Neural cell (in vitro differentiated cells): ENCODE measurements at regions not wholly inside any gene's neighbourhood (a gene's known extent, or its start where the extent isn't known, plus 50 kb on each side); places are given as distances from the start of the nearest gene placed in this dataset.

Experiments
- H2AFZ ChIP-seq: fragments of 200-600, 300-800 bp; sonication (generic), shearing (Covaris generic); 2 replicates; pipeline ENCODE4 v1.6.0; 2014; ENCODE audit warnings: low read depth, mild to moderate bottlenecking, antibody characterized with exemption, low read length, moderate library complexity
- H3F3A ChIP-seq: fragments of 200-600 bp; shearing (Covaris generic); 2 replicates; pipeline ENCODE4 v1.6.1; 2016; ENCODE audit warnings: mild to moderate bottlenecking, moderate library complexity, mixed read lengths, antibody characterized with exemption, low read length; ENCODE audit not compliant: insufficient read depth, poor library complexity, severe bottlenecking
- H3K27ac ChIP-seq: fragments of 200-600, 300-800 bp; sonication (generic), shearing (Covaris generic); 2 replicates; pipeline ENCODE4 v1.5.1; 2014; ENCODE audit warnings: mild to moderate bottlenecking, low read length, moderate library complexity
- H3K27me3 ChIP-seq: fragments of 300-800, 200-600 bp; sonication (generic), shearing (Covaris generic); 2 replicates; pipeline ENCODE4 v1.6.0; 2014; ENCODE audit warnings: mild to moderate bottlenecking, low read depth, low read length, moderate library complexity; ENCODE audit not compliant: insufficient read depth
- H3K36me3 ChIP-seq: fragments of 300-800, 200-600 bp; sonication (generic), shearing (Covaris generic); 2 replicates; pipeline ENCODE4 v1.5.1; 2014; ENCODE audit warnings: mild to moderate bottlenecking, antibody characterized with exemption, low read length, moderate library complexity; ENCODE audit not compliant: insufficient read depth
- H3K4me2 ChIP-seq: fragments of 300-800, 200-600 bp; sonication (generic), shearing (Covaris generic); 2 replicates; pipeline ENCODE4 v1.6.0; 2014; ENCODE audit warnings: mild to moderate bottlenecking, low read length
- H3K4me3 ChIP-seq: fragments of 300-800, 200-600 bp; sonication (generic), shearing (Covaris generic); 2 replicates; pipeline ENCODE4 v1.5.1; 2014; ENCODE audit warnings: mild to moderate bottlenecking, low read length, moderate library complexity
- H3K79me2 ChIP-seq: fragments of 200-600 bp; shearing (Covaris generic); replicated peaks from 2 replicates; pipeline ENCODE4 v1.6.0; 2014; ENCODE audit warnings: mild to moderate bottlenecking, low read length, moderate library complexity; ENCODE audit not compliant: insufficient read depth
- H3K9ac ChIP-seq: fragments of 300-800, 200-600 bp; sonication (generic), shearing (Covaris generic); 2 replicates; pipeline ENCODE4 v1.6.1; 2016; ENCODE audit warnings: mild to moderate bottlenecking, low read length, mixed read lengths
- H3K9me2 ChIP-seq: fragments of 200-600 bp; shearing (Covaris generic); 2 replicates; pipeline ENCODE4 v1.6.1; 2016; ENCODE audit warnings: mild to moderate bottlenecking, low read length, mixed read lengths; ENCODE audit not compliant: insufficient read depth
- H3K9me3 ChIP-seq: fragments of 200-600, 300-800 bp; sonication (generic), shearing (Covaris generic); 2 replicates; pipeline ENCODE4 v1.6.1; 2016; ENCODE audit warnings: mild to moderate bottlenecking, mixed run types, low read length, moderate library complexity, mixed read lengths
- H4K20me1 ChIP-seq: fragments of 200-600 bp; shearing (Covaris generic); 2 replicates; pipeline ENCODE4 v1.6.1; 2016; ENCODE audit warnings: mild to moderate bottlenecking, mixed run types; ENCODE audit not compliant: insufficient read depth
- EP300 ChIP-seq: fragments of 450-650 bp; conservative IDR thresholded peaks from 2 replicates; pipeline ENCODE4 v1.6.1; 2014; ENCODE audit warnings: antibody characterized with exemption, mild to moderate bottlenecking, moderate library complexity; ENCODE audit not compliant: poor library complexity, severe bottlenecking
- EZH2 ChIP-seq: fragments of 200-600, 300-800 bp; shearing (Covaris generic), sonication (generic); IDR thresholded peaks from 2 replicates; pipeline ENCODE4 v1.6.1; 2014; ENCODE audit warnings: antibody characterized with exemption, low read length, borderline replicate concordance, mild to moderate bottlenecking; ENCODE audit not compliant: insufficient read depth, poor library complexity, severe bottlenecking
- MXI1 ChIP-seq: fragments of 450-650 bp; conservative IDR thresholded peaks from 2 replicates; pipeline ENCODE4 v1.6.1; 2014; ENCODE audit warnings: antibody characterized with exemption, mild to moderate bottlenecking; ENCODE audit not compliant: poor library complexity, severe bottlenecking
- POLR2AphosphoS5 ChIP-seq: IDR thresholded peaks from 2 replicates; pipeline ENCODE4 v1.6.1; 2012
- RAD21 ChIP-seq: fragments of 450-650 bp; conservative IDR thresholded peaks from 2 replicates; pipeline ENCODE4 v1.6.1; 2014; ENCODE audit warnings: antibody characterized with exemption, mild to moderate bottlenecking, moderate library complexity
- SMC3 ChIP-seq: fragments of 450-650 bp; conservative IDR thresholded peaks from 2 replicates; pipeline ENCODE4 v1.6.1; 2014; ENCODE audit warnings: antibody characterized with exemption, mild to moderate bottlenecking, moderate library complexity; ENCODE audit not compliant: poor library complexity
- TAF1 ChIP-seq: IDR thresholded peaks from 2 replicates; pipeline ENCODE4 v1.6.1; 2012; ENCODE audit warnings: low read depth
- TF ChIP-seq, protein P1 (sequence below): fragments of 450-650 bp; IDR thresholded peaks from 2 replicates; pipeline ENCODE4 v1.5.1; 2014; ENCODE audit warnings: antibody characterized with exemption, mild to moderate bottlenecking, moderate library complexity; ENCODE audit not compliant: poor library complexity, severe bottlenecking
- TF ChIP-seq, protein P2 (sequence below): IDR thresholded peaks from 2 replicates; pipeline ENCODE4 v1.6.1; 2012; ENCODE audit warnings: borderline replicate concordance

DNA sequence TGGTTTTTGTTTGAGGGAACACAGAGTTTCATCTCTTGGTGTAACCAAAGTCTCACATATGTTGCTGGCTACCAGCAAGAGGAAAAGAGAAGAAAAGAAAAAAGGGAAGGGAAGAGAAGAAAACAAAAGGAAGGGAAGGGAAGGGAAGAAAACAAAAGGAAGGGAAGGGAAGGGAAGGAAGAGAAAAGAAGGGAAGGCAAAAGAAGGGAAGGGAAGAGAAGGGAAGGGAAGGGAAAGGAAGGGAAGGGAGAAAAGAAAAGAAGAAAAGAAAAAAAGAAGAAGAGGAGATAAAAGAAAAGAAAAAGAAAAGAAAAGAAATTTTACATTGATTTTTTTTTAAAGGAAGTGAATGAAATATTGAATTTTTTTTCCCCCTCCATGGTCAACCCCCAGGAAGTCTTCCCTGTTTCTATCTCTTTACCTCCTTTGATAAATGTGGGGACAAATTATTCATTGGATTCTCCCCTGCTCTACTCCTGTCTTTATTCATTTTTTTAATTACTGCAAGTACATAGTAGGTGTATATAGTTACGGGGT, 228.0 kb downstream of the SHOX start:
- H3K79me2 ChIP-seq, result no peaks in the 10 kb centered on the region
- no peaks in the 10 kb centered on the region for H3K36me3 ChIP-seq
- no peak overlapping the region for H3K4me2 ChIP-seq
- H3K9ac ChIP-seq, result no peak overlapping the region
- no peak overlapping the region for H3K27ac ChIP-seq
- peaks cover 4% of the 10 kb centered on the region for H3K27me3 ChIP-seq
- H3F3A ChIP-seq, result no peaks in the 10 kb centered on the region
- no peaks in the 10 kb centered on the region for H3K9me3 ChIP-seq
- TF ChIP-seq, protein P1, sequence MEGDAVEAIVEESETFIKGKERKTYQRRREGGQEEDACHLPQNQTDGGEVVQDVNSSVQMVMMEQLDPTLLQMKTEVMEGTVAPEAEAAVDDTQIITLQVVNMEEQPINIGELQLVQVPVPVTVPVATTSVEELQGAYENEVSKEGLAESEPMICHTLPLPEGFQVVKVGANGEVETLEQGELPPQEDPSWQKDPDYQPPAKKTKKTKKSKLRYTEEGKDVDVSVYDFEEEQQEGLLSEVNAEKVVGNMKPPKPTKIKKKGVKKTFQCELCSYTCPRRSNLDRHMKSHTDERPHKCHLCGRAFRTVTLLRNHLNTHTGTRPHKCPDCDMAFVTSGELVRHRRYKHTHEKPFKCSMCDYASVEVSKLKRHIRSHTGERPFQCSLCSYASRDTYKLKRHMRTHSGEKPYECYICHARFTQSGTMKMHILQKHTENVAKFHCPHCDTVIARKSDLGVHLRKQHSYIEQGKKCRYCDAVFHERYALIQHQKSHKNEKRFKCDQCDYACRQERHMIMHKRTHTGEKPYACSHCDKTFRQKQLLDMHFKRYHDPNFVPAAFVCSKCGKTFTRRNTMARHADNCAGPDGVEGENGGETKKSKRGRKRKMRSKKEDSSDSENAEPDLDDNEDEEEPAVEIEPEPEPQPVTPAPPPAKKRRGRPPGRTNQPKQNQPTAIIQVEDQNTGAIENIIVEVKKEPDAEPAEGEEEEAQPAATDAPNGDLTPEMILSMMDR, result no peak
- TF ChIP-seq EZH2, result no peak
- TF ChIP-seq EP300, result no peak
- no peak for TF ChIP-seq TAF1
- no peak for TF ChIP-seq MXI1
- TF ChIP-seq POLR2AphosphoS5, result no peak
- TF ChIP-seq, protein P2, sequence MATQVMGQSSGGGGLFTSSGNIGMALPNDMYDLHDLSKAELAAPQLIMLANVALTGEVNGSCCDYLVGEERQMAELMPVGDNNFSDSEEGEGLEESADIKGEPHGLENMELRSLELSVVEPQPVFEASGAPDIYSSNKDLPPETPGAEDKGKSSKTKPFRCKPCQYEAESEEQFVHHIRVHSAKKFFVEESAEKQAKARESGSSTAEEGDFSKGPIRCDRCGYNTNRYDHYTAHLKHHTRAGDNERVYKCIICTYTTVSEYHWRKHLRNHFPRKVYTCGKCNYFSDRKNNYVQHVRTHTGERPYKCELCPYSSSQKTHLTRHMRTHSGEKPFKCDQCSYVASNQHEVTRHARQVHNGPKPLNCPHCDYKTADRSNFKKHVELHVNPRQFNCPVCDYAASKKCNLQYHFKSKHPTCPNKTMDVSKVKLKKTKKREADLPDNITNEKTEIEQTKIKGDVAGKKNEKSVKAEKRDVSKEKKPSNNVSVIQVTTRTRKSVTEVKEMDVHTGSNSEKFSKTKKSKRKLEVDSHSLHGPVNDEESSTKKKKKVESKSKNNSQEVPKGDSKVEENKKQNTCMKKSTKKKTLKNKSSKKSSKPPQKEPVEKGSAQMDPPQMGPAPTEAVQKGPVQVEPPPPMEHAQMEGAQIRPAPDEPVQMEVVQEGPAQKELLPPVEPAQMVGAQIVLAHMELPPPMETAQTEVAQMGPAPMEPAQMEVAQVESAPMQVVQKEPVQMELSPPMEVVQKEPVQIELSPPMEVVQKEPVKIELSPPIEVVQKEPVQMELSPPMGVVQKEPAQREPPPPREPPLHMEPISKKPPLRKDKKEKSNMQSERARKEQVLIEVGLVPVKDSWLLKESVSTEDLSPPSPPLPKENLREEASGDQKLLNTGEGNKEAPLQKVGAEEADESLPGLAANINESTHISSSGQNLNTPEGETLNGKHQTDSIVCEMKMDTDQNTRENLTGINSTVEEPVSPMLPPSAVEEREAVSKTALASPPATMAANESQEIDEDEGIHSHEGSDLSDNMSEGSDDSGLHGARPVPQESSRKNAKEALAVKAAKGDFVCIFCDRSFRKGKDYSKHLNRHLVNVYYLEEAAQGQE, result no peak
- no peak for TF ChIP-seq SMC3
- TF ChIP-seq RAD21, result no peak
- H3K4me3 ChIP-seq, result no peak overlapping the region
- no peak overlapping the region for H2AFZ ChIP-seq
- H3K9me2 ChIP-seq, result no peaks in the 10 kb centered on the region
- no peaks in the 10 kb centered on the region for H4K20me1 ChIP-seq

DNA sequence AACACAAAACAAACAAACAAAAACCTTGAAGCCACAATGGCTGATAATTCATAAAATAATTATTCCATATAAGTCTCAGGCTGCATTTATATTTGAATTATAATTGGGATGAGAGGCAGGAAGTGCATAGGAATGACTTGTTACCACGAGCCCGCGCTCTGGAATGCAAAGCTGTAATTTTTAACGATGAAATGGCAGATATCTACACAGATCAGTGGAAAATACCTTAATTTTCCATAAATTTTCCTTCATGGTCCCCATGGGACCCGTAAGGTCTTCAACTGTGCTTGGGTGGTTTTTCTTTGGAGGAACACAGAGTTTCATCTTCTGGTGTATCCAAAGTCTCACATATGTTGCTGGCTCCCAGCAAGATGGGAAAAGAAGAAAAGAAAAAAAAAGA, 226.8 kb downstream of the SHOX start:
- H2AFZ ChIP-seq, result no peak overlapping the region
- H4K20me1 ChIP-seq, result no peaks in the 10 kb centered on the region
- no peaks in the 10 kb centered on the region for H3K79me2 ChIP-seq
- H3F3A ChIP-seq, result no peaks in the 10 kb centered on the region
- H3K9me3 ChIP-seq, result no peaks in the 10 kb centered on the region
- no peak overlapping the region for H3K27ac ChIP-seq
- TF ChIP-seq, protein P1, result no peak
- TF ChIP-seq EP300, result no peak
- TF ChIP-seq, protein P2, result no peak
- TF ChIP-seq MXI1, result no peak
- no peak for TF ChIP-seq EZH2
- no peak for TF ChIP-seq POLR2AphosphoS5
- TF ChIP-seq SMC3, result no peak
- no peak for TF ChIP-seq TAF1
- TF ChIP-seq RAD21, result no peak
- H3K27me3 ChIP-seq, result peaks cover 4% of the 10 kb centered on the region
- H3K4me2 ChIP-seq, result no peak overlapping the region
- no peaks in the 10 kb centered on the region for H3K36me3 ChIP-seq
- no peak overlapping the region for H3K4me3 ChIP-seq
- no peaks in the 10 kb centered on the region for H3K9me2 ChIP-seq
- H3K9ac ChIP-seq, result no peak overlapping the region
